OCI-LY7 (cell line): ENCODE measurements at regions not wholly inside any gene's neighbourhood (a gene's known extent, or its start where the extent isn't known, plus 50 kb on each side); places are given as distances from the start of the nearest gene placed in this dataset.

Source experiments
- EZH2phosphoT487 ChIP-seq: fragments of 200-600 bp; sonication (generic); IDR thresholded peaks from 2 replicates; pipeline ENCODE4 v1.6.1; 2018; ENCODE audit warnings: low read depth, borderline replicate concordance, mild to moderate bottlenecking, mixed run types, antibody characterized with exemption, low read length, moderate library complexity, mixed read lengths
- TF ChIP-seq, protein P1 (sequence below): fragments of 200-600 bp; sonication (generic); conservative IDR thresholded peaks from 2 replicates; pipeline ENCODE4 v1.5.1; 2014; ENCODE audit warnings: mild to moderate bottlenecking, antibody characterized with exemption, low read length, moderate library complexity, mixed read lengths

DNA sequence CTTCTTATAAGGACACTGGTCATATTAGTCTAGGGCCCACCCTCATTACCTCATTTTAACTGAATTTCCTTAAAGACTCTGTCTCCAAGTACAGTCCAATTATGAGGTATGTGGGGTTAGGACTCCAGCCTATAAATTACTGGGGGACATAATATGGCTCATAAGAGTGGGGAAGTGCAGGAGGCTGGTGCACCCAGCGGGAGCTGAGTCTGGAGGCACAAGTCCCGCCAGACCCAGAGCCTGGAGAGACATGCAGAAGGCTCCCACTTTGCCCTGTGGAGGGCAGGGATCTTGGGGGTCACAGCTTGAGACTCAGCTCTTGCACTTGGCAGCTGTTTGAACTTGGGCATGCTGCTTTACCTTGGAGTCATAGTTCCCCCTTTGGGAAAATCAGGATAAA is 250.4 kb downstream of the RHOU start:
- TF ChIP-seq, protein P1, sequence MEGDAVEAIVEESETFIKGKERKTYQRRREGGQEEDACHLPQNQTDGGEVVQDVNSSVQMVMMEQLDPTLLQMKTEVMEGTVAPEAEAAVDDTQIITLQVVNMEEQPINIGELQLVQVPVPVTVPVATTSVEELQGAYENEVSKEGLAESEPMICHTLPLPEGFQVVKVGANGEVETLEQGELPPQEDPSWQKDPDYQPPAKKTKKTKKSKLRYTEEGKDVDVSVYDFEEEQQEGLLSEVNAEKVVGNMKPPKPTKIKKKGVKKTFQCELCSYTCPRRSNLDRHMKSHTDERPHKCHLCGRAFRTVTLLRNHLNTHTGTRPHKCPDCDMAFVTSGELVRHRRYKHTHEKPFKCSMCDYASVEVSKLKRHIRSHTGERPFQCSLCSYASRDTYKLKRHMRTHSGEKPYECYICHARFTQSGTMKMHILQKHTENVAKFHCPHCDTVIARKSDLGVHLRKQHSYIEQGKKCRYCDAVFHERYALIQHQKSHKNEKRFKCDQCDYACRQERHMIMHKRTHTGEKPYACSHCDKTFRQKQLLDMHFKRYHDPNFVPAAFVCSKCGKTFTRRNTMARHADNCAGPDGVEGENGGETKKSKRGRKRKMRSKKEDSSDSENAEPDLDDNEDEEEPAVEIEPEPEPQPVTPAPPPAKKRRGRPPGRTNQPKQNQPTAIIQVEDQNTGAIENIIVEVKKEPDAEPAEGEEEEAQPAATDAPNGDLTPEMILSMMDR, result no peak
- no peak for TF ChIP-seq EZH2phosphoT487
